HG03354 (cell line): ENCODE measurements at regions not wholly inside any gene's neighbourhood (a gene's known extent, or its start where the extent isn't known, plus 50 kb on each side); places are given as distances from the start of the nearest gene placed in this dataset.

Experiments
- ATAC-seq: cut with Tn5 transposase; IDR thresholded peaks from one replicate; pipeline ENCODE4 v1.9.1; 2021; ENCODE audit warnings: mild to moderate bottlenecking; ENCODE audit not compliant: unreplicated experiment, poor library complexity, severe bottlenecking

DNA sequence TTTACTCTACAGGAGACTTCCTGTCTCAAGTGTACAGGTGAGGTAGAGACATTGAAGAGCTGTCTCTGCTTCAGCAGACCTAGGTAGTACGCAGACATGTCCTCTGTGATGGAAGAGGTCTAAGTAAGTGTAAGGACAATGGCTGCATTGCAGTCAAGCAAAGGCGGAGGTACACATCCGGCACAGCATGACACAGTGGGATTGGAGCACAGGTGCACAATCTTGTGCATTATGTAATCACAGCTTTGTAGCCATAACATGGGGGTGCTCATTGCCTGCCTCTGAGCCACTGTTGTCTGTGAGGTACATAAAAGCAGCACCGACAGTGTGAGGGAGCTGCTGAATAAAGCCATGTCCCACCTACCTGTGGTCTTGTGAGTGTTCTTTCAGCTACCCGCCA lies 66.4 kb upstream of the CCDC190 start:
- no peak for ATAC-seq

DNA sequence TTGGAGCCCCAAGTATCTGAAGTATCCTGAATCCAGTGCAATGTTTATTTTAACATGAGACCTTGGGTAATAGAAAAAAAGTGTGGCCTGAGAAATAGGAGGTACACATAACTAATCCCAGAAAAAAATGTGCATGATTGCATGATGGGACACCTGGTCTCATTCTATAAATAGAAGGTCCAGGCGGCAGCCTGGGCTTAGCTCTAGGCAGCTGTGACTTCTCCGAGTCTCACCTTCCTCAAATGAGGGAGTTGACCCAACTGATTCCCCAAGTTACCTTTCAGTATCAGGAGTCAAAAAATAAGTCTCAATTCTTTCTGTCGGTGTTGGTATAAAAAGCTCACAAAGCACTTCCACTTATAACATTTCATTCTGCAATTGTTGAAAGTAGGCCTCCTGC lies 65.9 kb upstream of the CCDC190 start:
- ATAC-seq, result no peak

DNA sequence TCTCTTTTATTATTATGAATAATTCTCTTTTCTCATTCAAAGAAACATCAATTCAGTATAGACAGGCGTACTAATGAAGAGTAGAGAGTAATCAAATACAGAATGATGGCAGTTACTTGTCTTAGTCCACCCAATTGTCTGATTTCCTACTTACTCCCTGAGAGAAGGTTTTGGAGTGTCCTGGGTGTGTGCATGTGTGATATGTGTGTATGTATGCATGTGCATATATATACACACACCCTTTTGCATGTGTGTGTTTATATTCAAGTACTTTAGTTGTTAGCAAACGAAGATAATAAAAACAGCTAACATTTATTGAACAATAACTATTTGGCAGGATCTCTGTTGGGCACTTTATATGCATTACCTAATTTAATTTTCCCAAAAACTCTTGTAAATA lies 63.2 kb upstream of the CCDC190 start:
- ATAC-seq, result no peak

DNA sequence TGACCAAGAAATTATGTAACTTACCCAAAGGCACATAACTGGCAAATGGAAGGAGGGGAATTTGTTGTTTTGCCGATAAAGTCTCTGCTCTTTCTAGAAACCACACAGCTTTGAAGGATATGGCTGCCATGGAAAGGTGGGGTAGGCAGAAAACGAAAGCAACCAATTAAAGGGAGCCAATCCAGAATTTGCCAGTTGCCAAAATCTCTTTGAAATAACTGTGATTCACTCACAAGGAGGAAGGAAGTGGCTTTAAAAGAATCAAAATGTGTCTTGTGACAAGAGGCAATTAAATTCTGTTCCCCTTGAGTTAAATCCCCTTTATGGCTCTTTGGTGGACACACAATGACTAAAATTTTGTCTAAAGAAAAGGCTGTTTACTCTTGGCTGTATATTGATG lies 61.2 kb upstream of the CCDC190 start:
- ATAC-seq, result no peak

DNA sequence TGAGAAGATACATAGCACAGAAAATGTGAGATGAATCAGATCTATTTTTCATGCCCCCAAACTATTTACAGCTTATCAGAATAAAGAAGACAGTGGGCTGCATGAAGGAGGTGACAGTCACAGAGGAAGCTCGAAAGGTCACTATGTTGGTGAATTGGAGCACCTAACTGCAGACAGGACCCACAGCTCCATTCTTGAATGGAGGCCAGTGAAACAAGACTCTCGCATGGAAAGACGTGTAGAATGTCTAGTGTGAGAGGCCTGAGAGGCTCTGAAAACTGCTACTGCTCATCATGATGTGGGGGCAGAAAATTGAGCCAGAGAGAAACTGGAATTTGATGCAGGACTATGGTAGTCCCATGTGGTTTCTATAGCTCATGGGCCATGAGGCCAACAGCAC lies 60.3 kb upstream of the CCDC190 start:
- no peak for ATAC-seq

DNA sequence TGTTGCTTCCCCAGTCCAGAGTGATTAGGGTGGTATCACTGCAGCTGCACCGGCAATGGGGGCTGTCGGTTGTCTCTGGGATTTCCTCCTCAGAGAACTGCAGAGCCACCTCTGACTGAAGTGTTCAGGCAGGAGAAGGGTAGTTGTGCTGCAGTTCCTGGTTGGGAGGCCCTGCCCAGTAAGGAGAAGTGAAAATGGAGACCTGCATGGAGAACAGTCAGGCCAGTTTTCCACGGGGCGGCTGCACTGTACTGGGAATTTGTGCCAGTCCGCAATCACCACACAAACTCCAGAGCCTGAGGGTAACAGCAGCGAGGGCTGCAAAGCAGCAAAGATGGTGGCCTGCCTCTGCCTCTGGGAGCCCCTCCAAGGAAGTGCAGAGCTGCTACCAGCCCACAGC lies 58.1 kb upstream of the CCDC190 start:
- ATAC-seq, result no peak

DNA sequence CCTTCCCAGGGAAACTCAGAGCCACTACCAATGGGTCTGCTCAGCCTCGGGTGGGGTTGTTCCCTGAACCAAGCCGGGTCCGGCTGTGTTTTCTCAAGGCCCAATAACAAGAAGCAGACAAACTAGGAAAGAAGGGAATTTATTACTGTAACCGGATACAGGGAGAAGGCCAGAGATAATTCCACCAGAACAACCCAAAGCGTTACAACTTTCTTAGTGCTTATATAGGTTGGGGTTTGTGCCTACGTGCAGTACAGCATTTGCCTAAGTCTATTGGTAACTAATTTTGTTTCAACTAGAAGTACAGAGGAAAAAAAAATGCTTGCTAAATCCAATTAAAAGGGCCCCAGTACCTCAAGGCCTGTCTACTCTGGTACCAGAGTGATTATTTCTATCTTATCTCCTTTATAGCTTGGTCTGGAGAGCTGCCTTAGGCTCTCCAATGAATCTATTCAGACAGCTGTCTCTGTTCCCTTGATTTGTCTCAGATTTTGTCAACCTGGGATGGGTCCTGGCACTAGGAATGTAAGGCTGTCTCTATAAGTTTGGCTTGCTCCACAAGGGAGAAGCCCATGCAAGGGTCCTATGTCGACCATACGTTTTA lies 57.3 kb upstream of the CCDC190 start:
- ATAC-seq, result no peak

DNA sequence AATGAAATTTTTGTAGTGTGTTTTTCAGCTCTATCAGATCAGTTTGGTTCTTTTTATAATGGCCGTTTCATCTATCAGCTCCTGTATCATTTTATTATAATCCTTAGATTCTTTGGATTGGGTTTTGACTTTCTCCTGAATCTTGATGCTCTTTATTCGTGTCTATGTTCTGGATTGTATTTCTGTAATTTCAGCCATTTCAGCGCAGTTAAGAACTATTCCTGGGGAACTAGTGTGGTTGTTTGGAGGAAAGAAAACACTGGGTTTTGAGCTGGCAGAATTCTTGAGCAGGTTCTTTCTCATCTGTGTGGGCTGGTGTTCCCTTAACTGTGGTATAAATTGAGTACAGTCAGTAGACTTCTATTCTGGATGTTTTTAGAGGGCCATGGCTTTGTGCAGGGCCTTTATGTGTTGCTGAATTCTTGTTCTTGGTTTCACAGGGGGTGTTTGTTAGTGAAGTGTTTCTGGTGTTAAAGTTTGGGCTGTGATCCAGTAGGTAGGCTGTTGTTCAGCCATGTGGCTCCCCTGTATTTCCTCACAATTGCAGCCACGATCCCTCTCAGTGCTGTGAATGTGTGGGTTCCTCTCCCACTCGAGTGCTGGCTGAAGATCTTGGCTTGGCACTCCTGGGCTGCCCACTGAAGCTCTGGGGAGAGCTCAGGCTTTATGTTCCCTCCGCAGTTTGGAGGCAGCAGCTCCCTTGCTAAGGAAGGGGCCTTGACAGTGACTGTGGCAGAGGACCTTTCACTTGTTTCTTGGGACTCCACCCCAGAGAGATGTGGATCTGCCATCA lies 56.0 kb upstream of the CCDC190 start:
- ATAC-seq, result no peak

DNA sequence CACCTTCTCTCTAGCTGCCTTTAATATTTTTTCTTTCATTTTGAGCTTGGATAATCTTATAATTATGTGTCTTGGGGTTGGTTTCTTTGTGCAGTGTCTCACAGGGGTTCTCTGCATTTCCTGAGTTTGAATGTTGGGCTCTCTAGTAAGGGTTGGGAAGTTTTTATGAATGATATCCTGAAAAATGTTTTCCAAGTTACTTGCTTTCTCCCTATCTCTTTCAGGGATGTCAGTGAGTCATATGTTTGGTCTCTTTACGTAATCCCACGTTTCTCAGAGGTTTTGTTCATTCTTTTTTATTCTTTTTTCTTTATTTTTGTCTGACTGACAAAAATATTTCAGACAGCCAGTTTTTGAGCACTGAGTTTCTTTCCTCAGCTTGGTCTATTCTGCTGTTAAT lies 55.4 kb upstream of the CCDC190 start:
- ATAC-seq, result no peak

DNA sequence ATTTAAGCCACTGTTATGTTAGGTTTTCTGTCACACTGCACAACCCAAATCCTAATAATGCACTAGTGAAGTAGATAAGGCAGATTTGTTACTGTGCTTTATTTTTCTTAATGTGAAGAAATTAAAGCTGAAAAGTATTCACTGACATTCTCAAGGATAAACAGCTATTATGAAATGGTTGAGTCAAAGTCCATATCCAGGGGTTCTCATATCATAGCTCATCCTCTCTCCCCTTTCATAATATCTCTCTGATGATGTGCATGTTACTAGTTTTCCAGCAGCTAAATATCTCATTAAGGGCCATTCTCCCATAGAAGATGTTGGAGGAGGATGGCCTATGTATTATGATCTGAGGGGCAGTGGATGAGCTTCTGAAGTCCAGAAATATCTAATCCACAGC lies 53.6 kb upstream of the CCDC190 start:
- ATAC-seq, result no peak

DNA sequence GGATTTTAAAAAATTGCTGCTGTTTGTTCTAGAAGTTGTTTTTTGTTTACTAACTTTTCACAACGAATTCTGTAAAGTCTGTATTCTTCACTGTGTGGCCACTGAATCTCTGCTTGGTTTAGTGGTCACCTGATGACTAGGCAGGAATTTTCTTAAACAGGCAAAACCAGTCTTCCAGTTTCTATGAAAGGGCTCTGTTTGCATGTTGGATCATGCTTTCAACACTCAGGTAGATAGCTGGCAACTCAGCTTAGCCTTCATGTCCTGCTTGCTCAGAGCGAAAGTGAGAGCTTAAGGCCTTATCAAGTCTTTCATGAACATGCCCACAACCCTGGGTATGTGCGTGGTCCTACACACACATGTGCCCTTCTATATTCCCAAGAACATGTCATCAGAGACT lies 52.4 kb upstream of the CCDC190 start:
- ATAC-seq, result no peak

DNA sequence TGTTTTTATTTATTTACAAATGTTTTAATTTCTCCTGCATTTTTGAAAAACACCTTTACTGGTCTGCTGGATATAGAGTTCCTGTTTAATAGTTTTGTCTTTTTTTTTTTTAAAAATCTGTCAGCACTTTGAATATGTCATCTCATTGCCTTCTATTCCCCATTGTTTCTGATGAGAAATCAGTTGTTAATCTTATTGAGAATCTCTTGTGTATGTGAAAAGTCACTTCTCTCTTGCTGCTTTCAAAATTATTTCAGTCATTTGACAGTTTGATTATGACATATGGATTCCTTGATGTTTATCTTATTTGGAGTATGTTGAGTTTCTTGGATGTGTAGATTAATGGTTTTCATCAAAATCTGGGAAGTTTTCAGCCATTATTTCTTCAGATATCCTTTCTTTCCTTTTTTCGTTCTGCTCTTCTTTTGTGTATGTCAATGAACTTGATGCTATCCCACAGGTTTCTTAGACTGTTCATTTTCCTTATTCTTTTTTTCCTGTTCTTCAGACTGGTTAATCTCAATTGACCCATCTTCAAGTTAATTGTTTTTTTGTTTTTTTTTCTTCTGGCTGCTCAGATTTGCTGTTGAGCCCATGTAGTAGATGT lies 51.2 kb upstream of the CCDC190 start:
- ATAC-seq, result no peak
